GM10248 (cell line): ENCODE measurements at regions not wholly inside any gene's neighbourhood (a gene's known extent, or its start where the extent isn't known, plus 50 kb on each side); places are given as distances from the start of the nearest gene placed in this dataset.

Experiments
- CTCF ChIA-PET: fragments of 300-600 bp; sonication (Branson Sonifier 250); formaldehyde crosslinking; extraction: SDS; loops from one replicate; lab custom pipeline; 2021; ENCODE audit warnings: antibody characterized with exemption; lab: Yijun Ruan, JAX
- POLR2A ChIA-PET: fragments of 350-650 bp; sonication (Branson Sonifier 250); formaldehyde crosslinking; extraction: SDS; loops from one replicate; lab custom pipeline; 2020; ENCODE audit warnings: antibody characterized with exemption; lab: Yijun Ruan, JAX
- DNase-seq: peaks from one replicate; pipeline ENCODE4 v3.0.0; 2012; ENCODE audit errors: extremely low spot score
- CTCF ChIP-seq: IDR thresholded peaks from 2 replicates; pipeline ENCODE4 v1.5.1; 2012; ENCODE audit warnings: mild to moderate bottlenecking, low read depth; ENCODE audit errors: extremely low read depth, missing control alignments, control extremely low read depth

- ChIA-PET CTCF (interaction anchor here (1.4 kb wide), 1 partner anchor 16 kb away, joined by 3 read pairs; no protein-coding TSS in a partner anchor), POLR2A (no interaction called here)
- TF ChIP-seq CTCF = no peak
- no peak for DNase-seq
Observed at GRCh38 chr5:89208392-89208791, 325.4 kb upstream of the MEF2C start.

GRCh38 chr5:89204756-89205155 is 321.8 kb upstream of the MEF2C start:
- no peak for DNase-seq
- ChIA-PET POLR2A (no interaction called here), CTCF (interaction anchor here (1.2 kb wide), 1 partner anchor 13 kb away, joined by 3 read pairs; no protein-coding TSS in a partner anchor)
- TF ChIP-seq CTCF = no peak

- no peak for TF ChIP-seq CTCF
- ChIA-PET POLR2A (no interaction called here), CTCF (interaction anchor here (0.8 to 1.3 kb wide), 4 partner anchors 12 to 27 kb away, joined by 3 to 4 read pairs (median 3); no protein-coding TSS in a partner anchor)
- DNase-seq = no peak
Observed at GRCh38 chr5:89203611-89204010, 320.6 kb upstream of the MEF2C start.

- TF ChIP-seq CTCF = no peak
- DNase-seq = no peak
- POLR2A ChIA-PET = no interaction called here
- CTCF ChIA-PET = no interaction called here
Observed at GRCh38 chr5:89200899-89201298, 317.9 kb upstream of the MEF2C start.

GRCh38 chr5:89199306-89199705 is 316.3 kb upstream of the MEF2C start:
- ChIA-PET CTCF (no interaction called here), POLR2A (no interaction called here)
- DNase-seq = no peak
- no peak for TF ChIP-seq CTCF

GRCh38 chr5:89191374-89191773 is 308.4 kb upstream of the MEF2C start:
- no peak for TF ChIP-seq CTCF
- ChIA-PET CTCF (interaction anchor here (1.2 to 1.5 kb wide), 2 partner anchors 13 to 17 kb away, joined by 3 read pairs; no protein-coding TSS in a partner anchor), POLR2A (no interaction called here)
- DNase-seq = no peak
